Nephron (organoid): ENCODE measurements at regions not wholly inside any gene's neighbourhood (a gene's known extent, or its start where the extent isn't known, plus 50 kb on each side); places are given as distances from the start of the nearest gene placed in this dataset.

Experiments
- H3K27ac Mint-ChIP-seq, 3 experiments: 2 replicates each; pipeline ENCODE4 v1.8.0; 2020; ENCODE audit warnings: mixed read lengths in 3 of 3, mild to moderate bottlenecking in 2 of 3, moderate library complexity in 1 of 3
- H3K27me3 Mint-ChIP-seq: 2 replicates; pipeline ENCODE4 v1.8.0; 2021; ENCODE audit warnings: low read depth, mild to moderate bottlenecking, moderate library complexity, mixed read lengths
- H3K36me3 Mint-ChIP-seq: 2 replicates; pipeline ENCODE4 v1.8.0; 2020; ENCODE audit warnings: low read depth, mixed read lengths
- H3K4me1 Mint-ChIP-seq: 2 replicates; pipeline ENCODE4 v1.8.0; 2020; ENCODE audit warnings: mixed read lengths
- H3K4me3 Mint-ChIP-seq, 3 experiments: 2 replicates each; pipeline ENCODE4 v1.8.0; 2020; ENCODE audit warnings: mild to moderate bottlenecking in 3 of 3, mixed read lengths in 3 of 3, moderate library complexity in 2 of 3
- H3K9me3 Mint-ChIP-seq: 2 replicates; pipeline ENCODE4 v1.8.0; 2020; ENCODE audit warnings: mixed read lengths
- CTCF ChIP-seq, 3 experiments: fragments of 200-600 bp; sonication (generic); IDR thresholded peaks; one replicate each; pipeline ENCODE4 v1.5.0; 2021; ENCODE audit warnings: antibody characterized with exemption in 3 of 3; ENCODE audit not compliant: unreplicated experiment in 3 of 3

DNA sequence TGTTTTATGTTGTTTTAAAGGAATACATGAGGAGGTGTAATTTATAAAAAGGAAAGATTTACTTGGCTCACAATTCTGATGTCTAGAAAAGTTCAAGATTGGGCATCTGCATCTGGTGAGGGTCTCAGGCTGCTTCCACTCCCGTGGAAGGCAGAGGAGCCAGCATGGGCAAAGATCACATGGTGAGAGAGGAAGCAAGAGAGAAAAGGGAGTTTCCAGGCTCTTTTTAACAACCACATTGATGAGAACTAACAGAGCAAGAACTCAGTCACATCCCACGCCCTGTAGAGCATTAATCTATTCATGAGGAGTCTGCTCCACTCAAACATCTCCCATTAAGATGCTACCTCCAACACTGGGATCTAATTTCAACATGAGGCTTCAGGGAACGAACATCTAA lies 1666.3 kb downstream of the HACE1 start:
- no peaks in the 10 kb centered on the region for H3K27me3 Mint-ChIP-seq
- H3K9me3 Mint-ChIP-seq = no peaks in the 10 kb centered on the region
- no peaks in the 10 kb centered on the region for H3K36me3 Mint-ChIP-seq
- H3K4me3 Mint-ChIP-seq = no peak overlapping the region
- no peaks in the 10 kb centered on the region for H3K4me1 Mint-ChIP-seq
- no peak for TF ChIP-seq CTCF (IDR thresholded peaks at IDR 0.05; ENCODE audit: unreplicated experiment in 3 of 3)
- no peak overlapping the region for H3K27ac Mint-ChIP-seq

DNA sequence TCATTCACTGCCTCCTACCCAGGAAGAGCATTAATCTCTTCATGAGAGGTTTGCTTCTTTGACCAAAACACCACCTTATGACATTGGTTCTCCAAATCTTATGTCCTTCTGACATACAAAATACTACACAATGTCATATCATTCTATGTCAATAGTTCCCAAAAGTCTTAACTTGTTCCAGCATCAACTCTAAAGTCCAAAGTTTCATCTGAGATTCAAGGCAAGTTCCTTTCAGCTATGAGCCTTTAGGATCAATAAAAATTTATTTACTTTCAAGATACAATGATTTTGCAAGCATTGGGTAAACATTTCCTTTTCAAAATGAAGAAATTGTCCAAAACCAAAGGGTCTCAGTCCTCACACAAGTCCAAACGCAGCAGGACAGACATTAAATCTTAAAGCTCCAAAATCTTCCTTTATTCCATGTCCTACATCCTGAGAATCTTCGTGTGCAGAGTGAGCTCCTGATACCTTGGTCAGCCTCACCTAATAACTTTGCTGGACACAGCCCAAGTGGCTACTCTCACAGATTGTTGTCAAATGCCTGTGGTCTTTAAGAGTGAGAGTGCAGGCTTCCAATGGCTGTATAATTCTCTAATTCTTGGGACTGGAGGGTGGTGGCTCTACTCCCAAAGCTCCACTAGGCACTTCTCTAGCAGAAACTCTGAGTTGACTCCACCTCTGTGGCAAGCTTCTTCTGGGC lies 1668.2 kb downstream of the HACE1 start:
- H3K4me1 Mint-ChIP-seq = no peaks in the 10 kb centered on the region
- H3K9me3 Mint-ChIP-seq = no peaks in the 10 kb centered on the region
- no peaks in the 10 kb centered on the region for H3K36me3 Mint-ChIP-seq
- no peaks in the 10 kb centered on the region for H3K27me3 Mint-ChIP-seq
- no peak overlapping the region for H3K27ac Mint-ChIP-seq
- no peak overlapping the region for H3K4me3 Mint-ChIP-seq
- no peak for TF ChIP-seq CTCF (IDR thresholded peaks at IDR 0.05; ENCODE audit: unreplicated experiment in 3 of 3)

DNA sequence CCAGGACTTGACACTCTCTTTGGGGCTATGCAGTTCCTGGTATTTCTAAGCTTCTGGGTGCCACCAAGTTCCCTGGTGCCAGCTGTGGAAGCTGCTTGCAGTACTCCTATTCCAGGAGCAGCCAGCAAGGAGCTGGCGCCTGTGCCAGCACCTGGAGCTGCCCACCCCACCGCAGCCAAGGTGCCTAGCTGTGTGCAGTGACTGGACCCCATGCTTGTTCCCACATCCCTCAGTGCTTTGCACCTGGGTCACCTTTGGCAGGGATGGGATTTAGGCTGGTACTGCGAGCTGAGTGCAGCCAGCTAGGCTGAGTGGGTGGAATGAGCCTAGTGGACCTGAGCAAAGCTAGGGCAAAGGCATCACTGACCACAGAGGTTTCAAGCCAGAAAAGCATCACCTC lies 1674.9 kb downstream of the HACE1 start:
- Mint-ChIP-seq H3K9me3 (no peaks in the 10 kb centered on the region), H3K27me3 (no peaks in the 10 kb centered on the region), H3K4me3 (no peak overlapping the region), H3K36me3 (no peaks in the 10 kb centered on the region), H3K4me1 (no peaks in the 10 kb centered on the region), H3K27ac (no peak overlapping the region)
- no peak for TF ChIP-seq CTCF (IDR thresholded peaks at IDR 0.05; ENCODE audit: unreplicated experiment in 3 of 3)

DNA sequence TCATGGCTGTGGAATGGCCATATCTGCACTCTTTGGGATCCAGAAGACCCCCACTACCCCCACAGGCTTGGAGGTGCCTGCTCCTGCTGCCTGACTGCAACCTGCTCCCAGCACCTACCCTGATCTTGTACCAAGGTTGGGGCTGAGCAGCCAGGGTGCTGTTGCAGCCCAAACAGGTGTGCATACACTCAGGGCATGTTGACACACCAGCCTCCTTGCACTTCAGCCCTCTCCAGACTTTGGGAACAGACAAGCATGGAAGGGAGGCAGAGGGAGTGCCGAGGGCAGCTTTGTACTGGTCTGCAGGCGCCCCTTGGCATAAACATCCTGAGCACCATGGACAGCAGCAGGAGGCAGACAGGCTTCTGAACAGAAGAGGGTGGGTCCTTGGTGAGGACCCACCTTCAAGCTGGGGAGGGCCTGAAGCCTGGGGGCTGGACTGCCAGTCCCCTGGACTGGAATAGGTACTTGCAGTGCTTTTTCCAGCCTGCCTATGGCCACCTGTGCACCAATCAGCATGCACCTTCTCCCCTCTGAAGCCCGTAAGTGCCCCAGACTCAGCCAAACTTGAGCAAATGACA lies 1675.8 kb downstream of the HACE1 start:
- Mint-ChIP-seq H3K36me3 (no peaks in the 10 kb centered on the region), H3K4me1 (no peaks in the 10 kb centered on the region), H3K9me3 (no peaks in the 10 kb centered on the region), H3K4me3 (no peak overlapping the region), H3K27me3 (no peaks in the 10 kb centered on the region), H3K27ac (no peak overlapping the region)
- no peak for TF ChIP-seq CTCF (IDR thresholded peaks at IDR 0.05; ENCODE audit: unreplicated experiment in 3 of 3)

DNA sequence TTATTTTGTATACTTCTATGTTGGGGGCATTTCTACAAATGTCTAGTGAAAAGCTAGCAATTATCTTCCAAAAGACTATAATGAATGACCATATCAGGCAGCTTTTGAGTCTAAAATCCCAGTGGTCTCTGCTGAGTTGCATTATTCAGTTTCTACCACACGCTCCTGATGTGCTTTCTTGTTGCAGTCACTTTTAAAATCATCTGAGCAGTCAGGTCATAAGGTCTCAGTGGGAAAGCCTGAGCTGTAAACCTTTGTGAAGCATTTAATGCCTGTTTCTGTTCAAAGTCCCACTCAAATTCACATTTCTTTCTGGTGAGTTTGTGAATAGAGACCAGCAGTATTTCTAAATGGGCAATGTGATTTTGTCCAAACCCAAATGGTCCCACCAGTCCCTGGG lies 1681.5 kb downstream of the HACE1 start:
- Mint-ChIP-seq H3K4me3 (no peak overlapping the region), H3K9me3 (no peaks in the 10 kb centered on the region), H3K36me3 (no peaks in the 10 kb centered on the region), H3K27ac (no peak overlapping the region), H3K4me1 (no peaks in the 10 kb centered on the region), H3K27me3 (no peaks in the 10 kb centered on the region)
- no peak for TF ChIP-seq CTCF (IDR thresholded peaks at IDR 0.05; ENCODE audit: unreplicated experiment in 3 of 3)

GRCh38 chr6:103177791-103178190 lies 1681.9 kb downstream of the HACE1 start:
- no peak overlapping the region for H3K4me3 Mint-ChIP-seq
- H3K27me3 Mint-ChIP-seq = no peaks in the 10 kb centered on the region
- H3K9me3 Mint-ChIP-seq = no peaks in the 10 kb centered on the region
- no peak overlapping the region for H3K27ac Mint-ChIP-seq
- H3K4me1 Mint-ChIP-seq = no peaks in the 10 kb centered on the region
- no peaks in the 10 kb centered on the region for H3K36me3 Mint-ChIP-seq
- TF ChIP-seq CTCF (IDR thresholded peaks at IDR 0.05; ENCODE audit: unreplicated experiment in 3 of 3) = no peak
